H1 (cell line): ENCODE measurements at regions not wholly inside any gene's neighbourhood (a gene's known extent, or its start where the extent isn't known, plus 50 kb on each side); places are given as distances from the start of the nearest gene placed in this dataset.

ENCODE experiments used
- CTCF ChIA-PET: fragments of 300-600 bp; sonication (Branson Sonifier 250); formaldehyde crosslinking; loops from one replicate; lab custom pipeline; 2021; ENCODE audit not compliant: partially characterized antibody; lab: Charles Lee
- POLR2A ChIA-PET: fragments of 300-600 bp; sonication (Branson Sonifier 250); formaldehyde crosslinking; loops from one replicate; lab custom pipeline; 2021; ENCODE audit warnings: inconsistent platforms; ENCODE audit not compliant: partially characterized antibody; lab: Charles Lee
- DNase-seq, 2 experiments: peaks; one replicate each; pipeline versions ENCODE4 v3.0.0 to v3.0.0-alpha.2; 2010 to 2022; ENCODE audit warnings: low spot score in 2 of 2, low read depth in 1 of 2, mixed read lengths in 1 of 2
- FAIRE-seq: peaks from 2 replicates; lab custom pipeline; 2011; peaks lifted over from hg19 to GRCh38; lab: Jason Lieb, UNC
- H2AFZ ChIP-seq: 2 replicates; pipeline ENCODE4 v1.8.1; 2012; ENCODE audit warnings: low read length, inconsistent platforms
- H2AK5ac ChIP-seq: 2 replicates; pipeline ENCODE4 v1.6.1; 2013; ENCODE audit warnings: low read depth, low read length
- H2BK120ac ChIP-seq: replicated peaks from 2 replicates; pipeline ENCODE3; 2013; ENCODE audit warnings: low read depth, low read length, inconsistent platforms
- H2BK12ac ChIP-seq: 2 replicates; pipeline ENCODE4 v1.6.1; 2013; ENCODE audit warnings: low read depth, low read length
- H2BK15ac ChIP-seq: 2 replicates; pipeline ENCODE4 v1.6.1; 2013; ENCODE audit warnings: low read length
- H2BK20ac ChIP-seq: 2 replicates; pipeline ENCODE4 v1.6.1; 2013; ENCODE audit warnings: low read length
- H2BK5ac ChIP-seq: 2 replicates; pipeline ENCODE4 v1.6.1; 2013; ENCODE audit warnings: low read depth, low read length
- H3K14ac ChIP-seq: 2 replicates; pipeline ENCODE4 v1.6.1; 2013; ENCODE audit warnings: inconsistent platforms; ENCODE audit not compliant: insufficient read length
- H3K18ac ChIP-seq: 2 replicates; pipeline ENCODE4 v1.6.1; 2013; ENCODE audit warnings: low read length; ENCODE audit errors: extremely low read depth
- H3K23ac ChIP-seq: 2 replicates; pipeline ENCODE4 v1.6.1; 2013; ENCODE audit warnings: inconsistent platforms; ENCODE audit not compliant: insufficient read length
- H3K23me2 ChIP-seq: 2 replicates; pipeline ENCODE4 v1.6.1; 2013; ENCODE audit warnings: low read depth, low read length
- H3K27ac ChIP-seq: 2 replicates; pipeline ENCODE4 v1.6.1; 2011; ENCODE audit warnings: low read depth, low read length, inconsistent platforms
- H3K27me3 ChIP-seq, 4 experiments: replicated peaks in 1 of 4; 1 replicate in 1 of 4; 2 replicates in 3 of 4; pipeline versions ENCODE4 v1.6.1 to v1.8.1; 2011 to 2013; ENCODE audit warnings: low read length in 3 of 4, mild to moderate bottlenecking in 3 of 4, inconsistent platforms in 2 of 4, mixed read lengths in 2 of 4, moderate library complexity in 1 of 4; ENCODE audit not compliant: control insufficient read depth in 3 of 4, insufficient read depth in 3 of 4; ENCODE audit errors: extremely low read depth in 1 of 4
- H3K36me3 ChIP-seq, 4 experiments: 2 replicates each; pipeline versions ENCODE4 v1.6.1 to v1.8.1; 2011 to 2013; ENCODE audit warnings: mild to moderate bottlenecking in 4 of 4, low read length in 3 of 4, moderate library complexity in 2 of 4, control low read depth in 1 of 4, inconsistent platforms in 1 of 4; ENCODE audit not compliant: insufficient read depth in 4 of 4, control insufficient read depth in 2 of 4
- H3K4ac ChIP-seq: replicated peaks from 2 replicates; pipeline ENCODE3; 2013; ENCODE audit warnings: low read length, low read depth, mixed read lengths, inconsistent platforms; ENCODE audit not compliant: insufficient read length
- H3K4me1 ChIP-seq, 4 experiments: replicated peaks in 1 of 4; 1 replicate in 1 of 4; 2 replicates in 3 of 4; pipeline versions ENCODE4 v1.6.1 to v1.8.1; 2011 to 2013; ENCODE audit warnings: low read length in 3 of 4, inconsistent platforms in 2 of 4, mixed read lengths in 1 of 4; ENCODE audit not compliant: insufficient read depth in 4 of 4, control insufficient read depth in 3 of 4
- H3K4me2 ChIP-seq, 2 experiments: 2 replicates each; pipeline versions ENCODE4 v1.6.1 to v1.8.1; 2011 to 2013; ENCODE audit warnings: low read depth in 2 of 2, low read length in 2 of 2, control low read depth in 1 of 2, inconsistent platforms in 1 of 2, mild to moderate bottlenecking in 1 of 2; ENCODE audit not compliant: insufficient read depth in 1 of 2
- H3K4me3 ChIP-seq, 4 experiments: fragments of 200-600, 300-600 bp in 1 of 4; sonication (generic), shearing (Covaris generic), sonication (Bioruptor Twin) in 1 of 4; 2 replicates each; pipeline versions ENCODE4 v1.5.1 to v1.8.1; 2011 to 2016; ENCODE audit warnings: low read length in 4 of 4, low read depth in 3 of 4, control low read depth in 2 of 4, inconsistent platforms in 2 of 4, mild to moderate bottlenecking in 2 of 4, mixed read lengths in 1 of 4, moderate library complexity in 1 of 4; ENCODE audit not compliant: insufficient read depth in 2 of 4; ENCODE audit errors: extremely low read depth in 1 of 4
- H3K56ac ChIP-seq: replicated peaks from 2 replicates; pipeline ENCODE3; 2013; ENCODE audit warnings: low read depth, mild to moderate bottlenecking, mixed read lengths, low read length, inconsistent platforms; ENCODE audit not compliant: insufficient read length
- H3K79me1 ChIP-seq: 2 replicates; pipeline ENCODE4 v1.6.1; 2013; ENCODE audit warnings: low read depth, low read length, control low read depth
- H3K79me2 ChIP-seq, 2 experiments: 2 replicates each; pipeline versions ENCODE4 v1.6.1 to v1.8.1; 2012 to 2013; ENCODE audit warnings: low read length in 2 of 2, mild to moderate bottlenecking in 2 of 2, inconsistent platforms in 1 of 2; ENCODE audit not compliant: insufficient read depth in 2 of 2, control insufficient read depth in 1 of 2
- H3K9ac ChIP-seq, 4 experiments: replicated peaks in 1 of 4; 1 replicate in 1 of 4; 2 replicates in 3 of 4; pipeline versions ENCODE4 v1.6.1 to v1.8.1; 2011 to 2013; ENCODE audit warnings: low read depth in 3 of 4, low read length in 3 of 4, control low read depth in 2 of 4, mild to moderate bottlenecking in 2 of 4, moderate library complexity in 2 of 4, inconsistent platforms in 1 of 4; ENCODE audit errors: extremely low read depth in 1 of 4
- H3K9me3 ChIP-seq, 2 experiments: 2 replicates each; pipeline versions ENCODE4 v1.6.1 to v1.8.1; 2012 to 2013; ENCODE audit warnings: mild to moderate bottlenecking in 2 of 2, moderate library complexity in 2 of 2, control low read depth in 1 of 2, inconsistent platforms in 1 of 2, low read depth in 1 of 2, low read length in 1 of 2, mixed read lengths in 1 of 2; ENCODE audit not compliant: insufficient read depth in 2 of 2
- H4K20me1 ChIP-seq, 2 experiments: replicated peaks in 1 of 2; 2 replicates each; pipeline versions ENCODE3 to v1.8.1; 2011 to 2013; ENCODE audit warnings: inconsistent platforms in 2 of 2, low read length in 2 of 2, mild to moderate bottlenecking in 1 of 2; ENCODE audit not compliant: insufficient read depth in 2 of 2, control insufficient read depth in 1 of 2
- H4K5ac ChIP-seq: 2 replicates; pipeline ENCODE4 v1.6.1; 2013; ENCODE audit warnings: low read length, low read depth, mixed read lengths, inconsistent platforms; ENCODE audit not compliant: insufficient read length
- H4K8ac ChIP-seq: 2 replicates; pipeline ENCODE4 v1.8.0; 2013; ENCODE audit warnings: mild to moderate bottlenecking, moderate library complexity, low read length, inconsistent platforms; ENCODE audit not compliant: insufficient read depth; ENCODE audit errors: extremely low read depth
- H4K91ac ChIP-seq: replicated peaks from 2 replicates; pipeline ENCODE3; 2013; ENCODE audit warnings: low read length, mixed read lengths, inconsistent platforms; ENCODE audit not compliant: insufficient read length
- POLR2A ChIP-seq, 2 experiments: IDR thresholded peaks; 1 replicate in 1 of 2; 2 replicates in 1 of 2; pipeline ENCODE4 v1.6.1; 2011; ENCODE audit warnings: low read depth in 2 of 2, low read length in 2 of 2, mild to moderate bottlenecking in 2 of 2; ENCODE audit errors: control extremely low read depth in 1 of 2
- WGBS, 2 experiments: shearing (Covaris generic) in 1 of 2; methylation state at CpG; one replicate each; pipeline versions ENCODE4 v1.1.6 to v1.1.7; 2013 to 2015; ENCODE audit warnings: low lambda C conversion rate in 2 of 2, mixed read lengths in 2 of 2, inconsistent platforms in 1 of 2, low coverage in 1 of 2, missing lambda C conversion rate in 1 of 2; ENCODE audit not compliant: insufficient replicate concordance in 2 of 2, insufficient coverage in 1 of 2, insufficient read length in 1 of 2; ENCODE audit errors: extremely low coverage in 1 of 2, missing lambda C conversion rate in 1 of 2; 5-methylcytosine and 5-hydroxymethylcytosine counted together

GRCh38 chr2:207464007-207464406, 65.8 kb upstream of the CREB1 start:
- Histone ChIP-seq H4K8ac (no peak overlapping the region), H3K23ac (no peak overlapping the region), H2AK5ac (no peak overlapping the region), H3K36me3 (no peaks in the 10 kb centered on the region), H3K79me2 (no peaks in the 10 kb centered on the region), H3K23me2 (no peaks in the 10 kb centered on the region), H2BK5ac (no peak overlapping the region), H3K4me2 (no peak overlapping the region), H4K20me1 (no peaks in the 10 kb centered on the region), H2BK15ac (no peak overlapping the region), H3K18ac (no peak overlapping the region), H3K56ac (no peak overlapping the region), H2BK20ac (no peak overlapping the region), H3K14ac (no peak overlapping the region), H2BK12ac (no peak overlapping the region), H4K91ac (no peak overlapping the region), H2BK120ac (no peak overlapping the region), H3K9me3 (no peaks in the 10 kb centered on the region), H2AFZ (no peak overlapping the region), H3K9ac (no peak overlapping the region), H3K4me1 (no peaks in the 10 kb centered on the region), H4K5ac (no peak overlapping the region), H3K4me3 (no peak overlapping the region), H3K79me1 (no peaks in the 10 kb centered on the region), H3K4ac (no peak overlapping the region), H3K27ac (no peak overlapping the region), H3K27me3 (no peaks in the 10 kb centered on the region)
- FAIRE-seq (no peak), DNase-seq (no peak)
- POLR2A ChIA-PET: interaction anchor here (1.1 kb wide), 1 partner anchor 9 kb away, joined by 3 read pairs; no protein-coding TSS in a partner anchor
- TF ChIP-seq POLR2A (IDR thresholded peaks at IDR 0.05; ENCODE audit: control extremely low read depth in 1 of 2, low read depth in 2 of 2, low read length in 2 of 2): no peak
- CTCF ChIA-PET: interaction anchor here (0.5 to 1.6 kb wide), 4 partner anchors 9 to 484 kb away, joined by 3 to 6 read pairs (median 5); no protein-coding TSS in a partner anchor
- 83% methylated on average over 10 of the region's 10 CpGs; no CpG with 5 or more reads in 1 of the 2 experiments for WGBS, 2 experiments
